ENCODE measurements at regions not wholly inside any gene's neighbourhood (a gene's known extent, or its start where the extent isn't known, plus 50 kb on each side); places are given as distances from the start of the nearest gene placed in this dataset.

- no peak for DNase-seq (ENCODE audit: low read depth, low spot score)
- CTCF ChIA-PET, result interaction anchor here (1.7 to 2.0 kb wide), 3 partner anchors 11 to 39 kb away, joined by 7 to 9 read pairs (median 8); no protein-coding TSS in a partner anchor
- no peak for TF ChIP-seq CTCF (IDR thresholded peaks at IDR 0.05; ENCODE audit: low read depth, low read length)
- Histone ChIP-seq H3K9me3 (ENCODE audit: control insufficient read depth, insufficient read depth, low read length) (no peaks in the 10 kb centered on the region), H3K4me3 (ENCODE audit: low read depth, low read length) (no peak overlapping the region), H3K27ac (ENCODE audit: low read depth, low read length) (no peak overlapping the region), H3K27me3 (ENCODE audit: control insufficient read depth, insufficient read depth, low read length) (peaks cover 4% of the 10 kb centered on the region)
- POLR2A ChIA-PET, result no interaction called here
Measured at GRCh38 chr4:138909587-138909986, 106.0 kb upstream of the NOCT start.

GRCh38 chr4:138908134-138908533 is 107.4 kb upstream of the NOCT start:
- Histone ChIP-seq H3K27ac (ENCODE audit: low read depth, low read length) (no peak overlapping the region), H3K4me3 (ENCODE audit: low read depth, low read length) (no peak overlapping the region), H3K27me3 (ENCODE audit: control insufficient read depth, insufficient read depth, low read length) (peaks cover 4% of the 10 kb centered on the region), H3K9me3 (ENCODE audit: control insufficient read depth, insufficient read depth, low read length) (no peaks in the 10 kb centered on the region)
- no peak for TF ChIP-seq CTCF (IDR thresholded peaks at IDR 0.05; ENCODE audit: low read depth, low read length)
- ChIA-PET POLR2A (no interaction called here), CTCF (no interaction called here)
- DNase-seq (ENCODE audit: low read depth, low spot score), result no peak

- ChIA-PET CTCF (no interaction called here), POLR2A (no interaction called here)
- no peak overlapping the region for H3K27ac ChIP-seq (ENCODE audit: low read depth, low read length)
- no peak for DNase-seq (ENCODE audit: low read depth, low spot score)
- no peaks in the 10 kb centered on the region for H3K9me3 ChIP-seq (ENCODE audit: control insufficient read depth, insufficient read depth, low read length)
- no peak overlapping the region for H3K4me3 ChIP-seq (ENCODE audit: low read depth, low read length)
- H3K27me3 ChIP-seq (ENCODE audit: control insufficient read depth, insufficient read depth, low read length), result peaks cover 4% of the 10 kb centered on the region
- TF ChIP-seq CTCF (IDR thresholded peaks at IDR 0.05; ENCODE audit: low read depth, low read length), result no peak
Measured at GRCh38 chr4:138907174-138907573, 108.4 kb upstream of the NOCT start.

GRCh38 chr4:138904793-138905192 is 110.8 kb upstream of the NOCT start:
- no peak for TF ChIP-seq CTCF (IDR thresholded peaks at IDR 0.05; ENCODE audit: low read depth, low read length)
- CTCF ChIA-PET, result no interaction called here
- H3K27me3 ChIP-seq (ENCODE audit: control insufficient read depth, insufficient read depth, low read length), result no peaks in the 10 kb centered on the region
- H3K27ac ChIP-seq (ENCODE audit: low read depth, low read length), result no peak overlapping the region
- no peak overlapping the region for H3K4me3 ChIP-seq (ENCODE audit: low read depth, low read length)
- no peak for DNase-seq (ENCODE audit: low read depth, low spot score)
- H3K9me3 ChIP-seq (ENCODE audit: control insufficient read depth, insufficient read depth, low read length), result no peaks in the 10 kb centered on the region
- POLR2A ChIA-PET, result no interaction called here

- no peak for DNase-seq (ENCODE audit: low read depth, low spot score)
- ChIA-PET CTCF (no interaction called here), POLR2A (no interaction called here)
- H3K4me3 ChIP-seq (ENCODE audit: low read depth, low read length), result no peak overlapping the region
- TF ChIP-seq CTCF (IDR thresholded peaks at IDR 0.05; ENCODE audit: low read depth, low read length), result no peak
- no peak overlapping the region for H3K27ac ChIP-seq (ENCODE audit: low read depth, low read length)
- no peaks in the 10 kb centered on the region for H3K9me3 ChIP-seq (ENCODE audit: control insufficient read depth, insufficient read depth, low read length)
- no peaks in the 10 kb centered on the region for H3K27me3 ChIP-seq (ENCODE audit: control insufficient read depth, insufficient read depth, low read length)
Measured at GRCh38 chr4:138903185-138903584, 112.4 kb upstream of the NOCT start.
